ENCODE measurements at regions not wholly inside any gene's neighbourhood (a gene's known extent, or its start where the extent isn't known, plus 50 kb on each side); places are given as distances from the start of the nearest gene placed in this dataset.

DNA sequence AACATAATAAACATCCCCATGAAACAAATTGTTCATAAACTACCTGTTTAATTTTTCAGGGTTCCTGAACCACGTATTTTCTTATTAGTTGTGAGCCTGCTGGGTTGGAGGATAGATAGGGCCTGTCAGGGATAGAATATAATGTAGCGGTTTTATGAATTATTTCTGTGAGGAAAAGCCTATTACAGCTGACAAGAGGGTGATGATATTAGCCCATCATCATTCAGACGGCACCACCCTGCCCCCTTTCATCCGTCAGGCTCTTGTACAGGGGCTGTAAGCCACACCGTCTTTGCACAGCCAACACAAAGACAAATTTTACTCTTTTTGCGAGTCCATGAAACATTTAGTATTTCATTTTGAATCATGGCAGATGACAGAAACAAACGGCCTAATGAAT, 335.3 kb upstream of the TMCO5A start:
- TF ChIP-seq, protein P1, sequence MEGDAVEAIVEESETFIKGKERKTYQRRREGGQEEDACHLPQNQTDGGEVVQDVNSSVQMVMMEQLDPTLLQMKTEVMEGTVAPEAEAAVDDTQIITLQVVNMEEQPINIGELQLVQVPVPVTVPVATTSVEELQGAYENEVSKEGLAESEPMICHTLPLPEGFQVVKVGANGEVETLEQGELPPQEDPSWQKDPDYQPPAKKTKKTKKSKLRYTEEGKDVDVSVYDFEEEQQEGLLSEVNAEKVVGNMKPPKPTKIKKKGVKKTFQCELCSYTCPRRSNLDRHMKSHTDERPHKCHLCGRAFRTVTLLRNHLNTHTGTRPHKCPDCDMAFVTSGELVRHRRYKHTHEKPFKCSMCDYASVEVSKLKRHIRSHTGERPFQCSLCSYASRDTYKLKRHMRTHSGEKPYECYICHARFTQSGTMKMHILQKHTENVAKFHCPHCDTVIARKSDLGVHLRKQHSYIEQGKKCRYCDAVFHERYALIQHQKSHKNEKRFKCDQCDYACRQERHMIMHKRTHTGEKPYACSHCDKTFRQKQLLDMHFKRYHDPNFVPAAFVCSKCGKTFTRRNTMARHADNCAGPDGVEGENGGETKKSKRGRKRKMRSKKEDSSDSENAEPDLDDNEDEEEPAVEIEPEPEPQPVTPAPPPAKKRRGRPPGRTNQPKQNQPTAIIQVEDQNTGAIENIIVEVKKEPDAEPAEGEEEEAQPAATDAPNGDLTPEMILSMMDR (conservative IDR thresholded peaks at IDR 0.05 in 1 of 2, IDR thresholded peaks at IDR 0.05 in 1 of 2; ENCODE audit: extremely low read depth in 1 of 2, insufficient read depth in 1 of 2, low read depth in 1 of 2, low read length in 2 of 2), result no peak
- no peak for TF ChIP-seq EZH2 (IDR thresholded peaks at IDR 0.05; ENCODE audit: borderline replicate concordance, low read length)

Measured in mammary epithelial cell (primary cell).